ENCODE measurements at regions not wholly inside any gene's neighbourhood (a gene's known extent, or its start where the extent isn't known, plus 50 kb on each side); places are given as distances from the start of the nearest gene placed in this dataset.

- Histone ChIP-seq H3K4me1 (peaks cover 0 to 98% (median 88%) of the 10 kb centered on the region in 4 donors), H3K4me3 (no peak overlapping the region), H3K27ac (peak overlapping the region in 3 of 4 donors; percentile 1 to 87 (median 83)), H3K36me3 (no peaks in the 10 kb centered on the region), H3K9me3 (no peaks in the 10 kb centered on the region), H3K27me3 (no peaks in the 10 kb centered on the region)
- intact Hi-C loops (cut with DNase I), result no loop called here
- WGBS, 2 donors, result 16 to 66% methylated on average over 11 of the region's 11 CpGs
- TF ChIP-seq EP300 (IDR thresholded peaks at IDR 0.05) (no peak), POLR2A (IDR thresholded peaks at IDR 0.05) (no peak), CTCF (IDR thresholded peaks at IDR 0.05) (no peak), POLR2AphosphoS5 (IDR thresholded peaks at IDR 0.05) (no peak)
- DNase-seq, result no peak
Observed at GRCh38 chr7:130918129-130919052, 184.4 kb upstream of the KLF14 start.

GRCh38 chr7:130919316-130920103 lies 185.5 kb upstream of the KLF14 start:
- Histone ChIP-seq H3K27me3 (no peaks in the 10 kb centered on the region), H3K9me3 (no peaks in the 10 kb centered on the region), H3K4me1 (peaks cover 0 to 94% (median 80%) of the 10 kb centered on the region in 4 donors), H3K36me3 (no peaks in the 10 kb centered on the region), H3K4me3 (no peak overlapping the region), H3K27ac (peak overlapping the region in 1 of 4 donors; percentile 83)
- intact Hi-C loops (cut with DNase I), result no loop called here
- TF ChIP-seq EP300 (IDR thresholded peaks at IDR 0.05) (no peak), POLR2A (IDR thresholded peaks at IDR 0.05) (no peak), CTCF (IDR thresholded peaks at IDR 0.05) (no peak), POLR2AphosphoS5 (IDR thresholded peaks at IDR 0.05) (no peak)
- DNase-seq, result no peak
- 18 to 70% methylated on average over 2 of the region's 2 CpGs for WGBS, 2 donors

- WGBS, 2 donors, result 23 to 79% methylated on average over 3 of the region's 3 CpGs
- Histone ChIP-seq H3K4me1 (peaks cover 0 to 93% (median 74%) of the 10 kb centered on the region in 4 donors), H3K9me3 (no peaks in the 10 kb centered on the region), H3K36me3 (no peaks in the 10 kb centered on the region), H3K4me3 (no peak overlapping the region), H3K27ac (peak overlapping the region; percentile 69 to 83 (median 75)), H3K27me3 (no peaks in the 10 kb centered on the region)
- DNase-seq, result no peak
- intact Hi-C loops (cut with DNase I), result no loop called here
- TF ChIP-seq POLR2A (IDR thresholded peaks at IDR 0.05) (no peak), EP300 (IDR thresholded peaks at IDR 0.05) (no peak), POLR2AphosphoS5 (IDR thresholded peaks at IDR 0.05) (no peak), CTCF (IDR thresholded peaks at IDR 0.05) (no peak)
Observed at GRCh38 chr7:130920122-130920521, 186.1 kb upstream of the KLF14 start.

GRCh38 chr7:130921391-130922180 lies 187.6 kb upstream of the KLF14 start:
- 13 to 64% methylated on average over 23 of the region's 23 CpGs for WGBS, 2 donors
- Histone ChIP-seq H3K4me1 (peaks cover 0 to 90% (median 64%) of the 10 kb centered on the region in 4 donors), H3K27me3 (no peaks in the 10 kb centered on the region), H3K9me3 (no peaks in the 10 kb centered on the region), H3K36me3 (no peaks in the 10 kb centered on the region), H3K4me3 (peak overlapping the region in 3 of 4 donors; percentile 15 to 27 (median 16)), H3K27ac (peak overlapping the region; percentile 69 to 83 (median 75))
- intact Hi-C loops (cut with DNase I), result no loop called here
- peak; percentile 79 for DNase-seq
- no peak for TF ChIP-seq POLR2A (IDR thresholded peaks at IDR 0.05)
- peak in 2 of 4 donors; percentile 33 to 59 for TF ChIP-seq POLR2AphosphoS5 (IDR thresholded peaks at IDR 0.05)

Data from sigmoid colon (tissue), 6 donors.